ENCODE measurements at regions not wholly inside any gene's neighbourhood (a gene's known extent, or its start where the extent isn't known, plus 50 kb on each side); places are given as distances from the start of the nearest gene placed in this dataset.

GRCh38 chr7:45359776-45360175, 202.2 kb downstream of the RAMP3 start:
- DNase-seq: no peak

DNA sequence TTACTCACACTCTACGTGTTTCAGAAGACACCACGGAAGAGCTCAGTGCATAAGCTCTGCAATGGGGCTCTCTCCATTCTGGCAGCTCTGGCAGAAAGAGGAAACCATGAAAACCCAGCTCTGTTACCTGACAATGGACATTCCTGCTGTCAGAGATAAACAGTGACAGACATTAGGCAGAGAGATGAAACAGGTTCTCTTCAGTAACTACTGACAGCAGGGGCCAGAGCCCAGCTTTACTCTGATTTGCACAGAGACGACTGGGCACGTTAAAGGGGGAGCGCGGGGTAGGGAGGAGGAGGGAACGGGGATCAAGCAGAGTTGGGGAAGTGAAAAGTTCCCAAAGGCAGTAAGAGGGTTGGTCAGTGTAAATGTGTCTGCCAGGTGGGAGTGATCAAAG, 206.1 kb downstream of the RAMP3 start:
- DNase-seq: no peak

GRCh38 chr7:45365341-45365740, 207.8 kb downstream of the RAMP3 start:
- DNase-seq: no peak

DNA sequence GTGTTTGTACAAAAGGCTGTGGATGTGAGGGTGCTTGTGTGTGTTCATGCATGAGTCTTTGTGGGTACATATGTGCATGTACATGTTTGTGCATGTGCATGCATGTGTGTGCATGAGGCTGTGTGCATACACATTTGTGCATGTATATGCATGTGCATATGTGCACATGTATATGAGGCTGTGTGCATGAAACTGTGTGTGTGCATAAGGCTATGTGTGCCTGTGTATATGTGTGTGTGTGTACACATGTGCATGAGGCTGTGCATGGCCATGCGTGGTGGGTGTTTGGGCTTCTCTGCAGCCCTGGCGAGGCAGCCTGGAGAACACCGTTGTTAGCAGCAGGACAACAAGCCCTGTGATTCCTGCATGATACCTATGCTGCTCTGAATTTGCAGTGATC, 207.7 kb upstream of the ADCY1 start:
- no peak for DNase-seq

- DNase-seq: no peak
Observed at GRCh38 chr7:45367026-45367425, 207.1 kb upstream of the ADCY1 start.

- DNase-seq: no peak
Observed at GRCh38 chr7:45368129-45368807, 205.9 kb upstream of the ADCY1 start.

- no peak for DNase-seq
Observed at GRCh38 chr7:45384499-45384898, 189.7 kb upstream of the ADCY1 start.

DNA sequence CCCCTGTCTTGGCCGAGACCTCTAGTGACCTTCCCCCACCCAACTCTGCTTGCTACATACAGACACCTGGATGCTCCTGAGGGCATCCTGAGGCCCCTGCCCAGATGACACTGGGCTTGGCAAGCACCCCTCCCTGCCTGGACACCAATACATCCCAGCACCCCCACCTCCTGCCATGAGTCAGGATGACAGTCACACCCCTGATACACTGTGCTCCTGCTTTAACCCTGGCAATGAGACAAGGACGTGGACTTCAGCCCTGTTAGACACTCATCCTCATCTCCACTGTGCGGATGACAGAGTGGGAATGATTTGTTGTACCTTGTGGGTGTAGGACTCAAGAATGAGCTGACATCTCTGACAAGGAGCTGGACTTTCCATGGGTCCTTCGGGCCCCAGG, 186.3 kb upstream of the ADCY1 start:
- DNase-seq: no peak

DNA sequence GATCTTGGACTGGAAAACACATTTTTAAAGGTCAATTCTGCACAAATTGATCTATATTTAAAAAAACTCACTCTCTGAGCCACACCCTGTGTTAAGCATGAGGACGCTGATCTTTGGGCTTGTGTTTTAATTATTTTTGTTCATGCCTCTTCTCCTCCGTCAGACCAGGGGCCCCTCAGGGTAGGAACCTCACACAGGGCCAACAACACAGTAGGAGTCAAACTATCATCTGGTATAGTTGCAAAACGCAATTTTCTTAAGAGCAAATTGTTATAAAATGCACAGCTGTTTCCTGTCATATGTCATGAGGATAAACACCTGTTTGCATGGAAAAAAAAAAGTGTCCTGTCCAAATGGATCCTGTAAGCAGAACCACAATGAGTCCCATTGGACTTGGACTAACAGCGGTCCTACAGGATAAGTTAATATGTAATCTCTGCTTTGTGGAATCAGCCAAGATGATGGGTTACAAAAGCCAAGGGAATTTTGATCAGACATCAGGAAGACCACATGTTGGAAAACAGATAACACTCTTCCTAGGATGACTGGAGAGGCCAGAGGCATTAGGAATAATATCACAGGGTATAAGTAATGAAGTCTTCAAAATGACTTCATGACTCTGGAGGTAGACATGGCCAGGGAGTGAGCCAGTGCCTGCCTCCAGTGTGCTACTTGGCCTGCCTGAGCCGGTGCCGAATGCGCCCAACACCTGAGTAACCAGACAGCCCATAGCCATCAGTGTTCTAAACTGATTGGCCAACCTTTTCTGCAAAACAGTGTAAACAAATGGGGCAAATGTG, 184.9 kb upstream of the ADCY1 start:
- no peak for DNase-seq

DNA sequence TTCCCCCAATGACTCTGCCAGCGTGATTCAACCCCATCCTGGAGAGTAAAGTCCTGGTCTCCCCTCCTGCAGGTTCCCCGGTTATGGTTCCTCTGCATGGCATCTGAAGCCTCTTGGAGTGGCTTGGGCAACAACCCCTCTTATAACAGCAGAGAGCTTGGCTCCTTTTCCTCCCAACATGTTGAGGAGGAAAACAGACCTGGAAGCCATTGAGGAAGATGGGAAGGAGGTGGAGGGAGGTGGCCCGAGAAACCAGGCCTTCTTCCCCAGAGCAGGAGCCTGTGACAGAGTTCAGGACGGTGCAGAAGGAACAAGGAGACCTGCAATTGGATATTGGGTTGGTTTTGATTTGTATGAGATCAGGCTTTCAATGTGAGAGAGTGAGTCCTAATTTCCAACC, 184.0 kb upstream of the ADCY1 start:
- DNase-seq: no peak

DNA sequence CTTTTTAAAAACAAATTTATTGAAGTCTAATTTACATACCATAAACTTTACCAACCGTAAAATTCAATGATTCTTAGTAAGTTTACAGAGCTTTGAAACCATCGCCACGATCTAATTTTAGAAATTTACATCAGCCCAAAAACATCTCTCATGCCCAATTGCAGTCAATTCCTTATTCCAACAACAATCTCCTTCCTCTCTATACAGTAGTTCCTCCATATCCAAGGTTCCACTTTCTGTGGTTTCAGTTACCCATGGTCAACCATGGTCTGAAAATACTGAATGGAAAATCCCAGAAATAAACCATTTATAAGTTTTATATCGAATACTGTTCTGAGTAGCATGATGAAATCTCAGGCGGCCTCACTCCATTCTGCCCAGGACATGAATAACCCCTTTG, 183.4 kb upstream of the ADCY1 start:
- DNase-seq: no peak

DNA sequence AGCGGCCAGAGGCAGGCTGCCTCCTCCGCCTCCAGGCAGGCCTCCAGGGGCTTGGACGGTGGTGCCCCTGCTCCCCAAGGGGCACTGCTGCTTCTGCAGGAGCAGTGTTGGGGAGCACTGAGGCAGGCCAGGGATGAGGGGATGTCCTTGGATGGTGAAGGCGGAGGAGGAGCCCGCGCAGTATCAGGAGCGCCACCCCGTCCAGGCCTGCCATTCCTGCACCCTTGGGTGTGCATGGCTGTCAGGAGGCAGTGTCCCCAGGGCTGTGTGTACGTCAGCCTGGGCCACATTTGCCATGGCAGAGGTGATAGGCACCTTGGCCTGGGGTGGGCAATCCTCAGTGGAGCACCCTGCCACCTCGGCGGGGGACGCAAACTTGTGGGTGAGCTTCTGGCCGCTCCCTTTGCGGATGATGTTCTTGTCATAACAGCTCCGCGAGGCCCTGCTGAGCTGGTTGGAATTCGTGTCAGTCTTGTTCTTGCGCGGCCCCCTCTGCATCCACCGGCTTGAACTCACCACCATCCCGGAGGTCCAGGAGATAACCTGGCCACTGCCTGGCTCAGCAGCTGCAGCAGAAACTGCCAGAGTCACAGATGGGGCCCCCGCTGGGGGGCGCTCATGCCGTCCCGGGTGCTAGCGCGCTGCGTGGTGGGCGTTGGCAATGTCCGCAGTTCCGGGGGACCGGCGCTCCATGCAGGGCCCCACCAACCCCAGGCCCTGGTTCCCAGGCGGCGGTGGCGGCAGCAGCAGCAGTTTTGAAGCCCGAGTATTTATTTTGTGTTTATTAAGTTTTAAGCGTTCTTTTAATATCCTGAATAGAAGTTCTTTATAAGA, 182.3 kb upstream of the ADCY1 start:
- no peak for DNase-seq

DNA sequence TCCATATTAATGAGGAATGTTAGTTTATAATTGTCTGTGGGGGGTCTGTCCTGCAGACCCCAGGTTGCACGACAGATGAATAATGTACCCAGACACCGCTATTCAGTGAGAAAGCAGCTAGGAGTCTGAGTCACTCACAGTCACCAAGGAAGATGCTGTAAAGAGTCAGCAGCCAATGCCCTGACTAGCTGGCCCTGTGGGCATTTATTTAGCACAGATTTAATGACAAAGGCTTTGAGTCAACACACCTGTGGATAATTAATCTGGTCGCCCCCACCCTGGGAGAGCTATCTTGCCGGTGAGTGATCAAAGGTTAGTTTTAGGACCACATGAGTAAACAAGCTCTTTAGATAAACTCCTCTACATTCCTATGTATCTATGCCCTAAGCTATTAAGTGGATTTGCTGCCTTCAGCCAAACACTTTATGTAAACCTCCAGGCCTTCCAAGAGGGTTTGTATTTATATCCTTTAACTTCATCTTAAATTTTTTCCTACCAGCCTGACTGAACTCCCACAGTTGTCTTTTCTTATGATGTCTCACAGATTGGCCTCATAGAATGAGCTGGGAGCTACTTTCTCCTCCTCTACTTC, 180.0 kb upstream of the ADCY1 start:
- DNase-seq: no peak

GRCh38 chr7:45399069-45399468, 175.1 kb upstream of the ADCY1 start:
- no peak for DNase-seq

GRCh38 chr7:45400680-45401079, 173.5 kb upstream of the ADCY1 start:
- no peak for DNase-seq

DNA sequence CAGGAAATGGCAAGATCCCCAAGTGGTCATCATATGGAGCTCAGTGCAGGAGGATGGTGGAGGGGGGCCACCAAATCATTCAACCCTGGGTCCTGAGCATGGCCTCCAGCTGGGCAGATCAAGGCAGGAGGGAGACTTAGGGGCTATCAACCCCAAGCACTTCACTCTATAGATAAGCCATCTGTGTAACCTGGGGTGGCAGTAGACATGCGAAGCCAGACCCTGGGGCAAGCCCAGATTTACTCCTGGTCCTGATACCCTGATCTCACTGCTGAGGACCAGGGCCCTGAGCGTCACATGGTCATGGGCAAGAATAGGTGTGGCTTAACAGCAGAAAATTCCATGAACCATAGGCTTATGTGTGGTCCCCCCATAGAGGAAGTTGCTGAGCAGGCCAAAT, 173.0 kb upstream of the ADCY1 start:
- DNase-seq: no peak

GRCh38 chr7:45401851-45402250, 172.3 kb upstream of the ADCY1 start:
- no peak for DNase-seq

DNA sequence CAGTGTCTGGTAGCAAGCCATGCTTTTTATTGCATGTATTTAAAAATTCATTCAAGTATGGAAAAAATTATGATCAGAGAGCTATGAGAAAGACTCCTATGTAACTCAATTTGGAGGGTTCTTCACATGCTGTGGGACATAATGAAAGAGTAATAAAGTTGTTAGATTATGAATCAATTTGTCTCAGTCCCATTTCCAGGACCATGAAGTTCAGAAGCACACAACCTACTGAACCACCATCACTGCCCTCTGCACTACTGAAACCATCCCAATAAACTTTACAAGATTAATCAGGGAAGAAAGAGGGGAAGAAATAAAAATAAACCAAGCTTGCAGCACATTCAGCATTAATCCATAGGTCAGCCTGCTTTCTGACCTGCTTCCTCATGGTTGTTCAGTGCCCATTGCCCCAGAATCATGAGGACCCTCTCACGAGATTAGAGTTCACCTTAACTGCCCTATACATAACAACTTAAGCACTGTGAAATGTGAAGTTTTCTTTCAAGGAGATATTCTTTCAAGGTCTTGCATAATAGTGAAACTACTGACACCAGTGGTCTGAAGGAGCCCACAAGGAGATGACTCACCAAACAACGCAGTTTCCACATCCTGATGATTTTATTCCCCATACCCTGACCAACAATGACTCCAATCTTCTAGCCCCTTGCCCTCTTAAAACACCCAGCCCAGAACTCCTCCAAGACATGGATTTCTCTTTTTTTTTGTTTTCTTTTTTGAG, 171.5 kb upstream of the ADCY1 start:
- peak; percentile 34 for DNase-seq

DNA sequence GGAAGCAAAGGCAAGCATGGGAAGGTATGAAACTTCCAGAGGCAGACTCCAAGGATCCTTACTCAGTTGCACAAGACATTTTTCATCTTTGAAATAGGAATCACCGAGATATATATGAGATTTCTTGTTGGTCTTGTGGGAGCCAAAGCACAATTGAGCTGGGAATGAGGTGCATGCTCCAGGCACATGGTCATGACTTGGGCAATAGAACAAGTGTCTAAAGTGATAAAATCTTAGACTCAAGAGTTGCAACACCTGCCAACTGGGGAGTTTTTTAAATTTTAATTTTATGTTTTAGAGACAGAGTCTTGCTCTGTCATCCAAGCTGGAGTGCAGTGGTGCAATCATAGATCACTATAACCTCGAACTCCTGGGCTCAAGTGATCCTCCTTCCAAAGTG, 169.5 kb upstream of the ADCY1 start:
- peak; percentile 8 for DNase-seq

- DNase-seq: peak; percentile 1
Observed at GRCh38 chr7:45407730-45408408, 166.3 kb upstream of the ADCY1 start.

- DNase-seq: no peak
Observed at GRCh38 chr7:45408409-45408737, 165.8 kb upstream of the ADCY1 start.

GRCh38 chr7:45410893-45411292, 163.3 kb upstream of the ADCY1 start:
- DNase-seq: no peak

Measured in hematopoietic multipotent progenitor cell treated with erythropoietin and hydrocortisone succinate and interleukin-3 and kit ligand, for 6 days (in vitro differentiated cells).